ENCODE measurements at regions not wholly inside any gene's neighbourhood (a gene's known extent, or its start where the extent isn't known, plus 50 kb on each side); places are given as distances from the start of the nearest gene placed in this dataset.

- TF ChIP-seq, protein P1, sequence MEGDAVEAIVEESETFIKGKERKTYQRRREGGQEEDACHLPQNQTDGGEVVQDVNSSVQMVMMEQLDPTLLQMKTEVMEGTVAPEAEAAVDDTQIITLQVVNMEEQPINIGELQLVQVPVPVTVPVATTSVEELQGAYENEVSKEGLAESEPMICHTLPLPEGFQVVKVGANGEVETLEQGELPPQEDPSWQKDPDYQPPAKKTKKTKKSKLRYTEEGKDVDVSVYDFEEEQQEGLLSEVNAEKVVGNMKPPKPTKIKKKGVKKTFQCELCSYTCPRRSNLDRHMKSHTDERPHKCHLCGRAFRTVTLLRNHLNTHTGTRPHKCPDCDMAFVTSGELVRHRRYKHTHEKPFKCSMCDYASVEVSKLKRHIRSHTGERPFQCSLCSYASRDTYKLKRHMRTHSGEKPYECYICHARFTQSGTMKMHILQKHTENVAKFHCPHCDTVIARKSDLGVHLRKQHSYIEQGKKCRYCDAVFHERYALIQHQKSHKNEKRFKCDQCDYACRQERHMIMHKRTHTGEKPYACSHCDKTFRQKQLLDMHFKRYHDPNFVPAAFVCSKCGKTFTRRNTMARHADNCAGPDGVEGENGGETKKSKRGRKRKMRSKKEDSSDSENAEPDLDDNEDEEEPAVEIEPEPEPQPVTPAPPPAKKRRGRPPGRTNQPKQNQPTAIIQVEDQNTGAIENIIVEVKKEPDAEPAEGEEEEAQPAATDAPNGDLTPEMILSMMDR (IDR thresholded peaks at IDR 0.05), result no peak
- no peak for TF ChIP-seq POLR2A (IDR thresholded peaks at IDR 0.05)
- TF ChIP-seq EP300 (IDR thresholded peaks at IDR 0.05), result no peak
- TF ChIP-seq POLR2AphosphoS5 (IDR thresholded peaks at IDR 0.05), result no peak
Measured at GRCh38 chr5:33244441-33245150, 196.2 kb upstream of the TARS1 start.
